ENCODE measurements at regions not wholly inside any gene's neighbourhood (a gene's known extent, or its start where the extent isn't known, plus 50 kb on each side); places are given as distances from the start of the nearest gene placed in this dataset.

GRCh38 chr4:14596028-14596427 is 406.3 kb upstream of the CPEB2 start:
- H3K23ac ChIP-seq (ENCODE audit: low read length): no peak overlapping the region
- H2BK5ac ChIP-seq (ENCODE audit: low read depth, low read length, poor library complexity): no peak overlapping the region
- H3K36me3 ChIP-seq (ENCODE audit: control insufficient read depth in 1 of 2, insufficient read depth in 2 of 2, low read length in 2 of 2): no peaks in the 10 kb centered on the region
- no peak overlapping the region for H2AFZ ChIP-seq (ENCODE audit: insufficient read depth, low read length, poor library complexity)
- H3K4me3 ChIP-seq (ENCODE audit: low read depth, low read length): no peak overlapping the region
- H3K27ac ChIP-seq (ENCODE audit: low read depth, low read length): no peak overlapping the region
- no peaks in the 10 kb centered on the region for H3K9me3 ChIP-seq (ENCODE audit: insufficient read depth, low read depth, low read length)
- H3K79me2 ChIP-seq (ENCODE audit: control insufficient read depth, insufficient read depth, low read length, poor library complexity): no peaks in the 10 kb centered on the region
- H3K79me1 ChIP-seq (ENCODE audit: low read length): no peaks in the 10 kb centered on the region
- no peak for DNase-seq
- no peak overlapping the region for H4K91ac ChIP-seq (ENCODE audit: low read depth, low read length)
- H3K4me1 ChIP-seq (ENCODE audit: control insufficient read depth in 1 of 2, insufficient read depth in 2 of 2, low read length in 2 of 2): no peaks in the 10 kb centered on the region
- no peak overlapping the region for H3K14ac ChIP-seq (ENCODE audit: low read length)
- no peak overlapping the region for H2AK5ac ChIP-seq (ENCODE audit: low read length)
- no peak overlapping the region for H3K9ac ChIP-seq (ENCODE audit: low read length)
- H3K18ac ChIP-seq (ENCODE audit: low read length): no peak overlapping the region
- no peak overlapping the region for H3K4me2 ChIP-seq (ENCODE audit: low read length)
- WGBS (ENCODE audit: extremely low coverage, insufficient coverage, insufficient read length): no CpG with 5 or more reads among the region's 4 CpGs
- H3K27me3 ChIP-seq (ENCODE audit: insufficient read depth, low read length): no peaks in the 10 kb centered on the region
- H2BK120ac ChIP-seq (ENCODE audit: insufficient read depth, low read length, poor library complexity): no peak overlapping the region
- H3K4ac ChIP-seq (ENCODE audit: low read depth, low read length): no peak overlapping the region
- no peak overlapping the region for H4K12ac ChIP-seq (ENCODE audit: low read depth, low read length)
- no peak overlapping the region for H2BK12ac ChIP-seq (ENCODE audit: low read length)
- H4K8ac ChIP-seq (ENCODE audit: low read depth, low read length): no peak overlapping the region

GRCh38 chr4:14596437-14596836 is 405.8 kb upstream of the CPEB2 start:
- no peak overlapping the region for H2BK12ac ChIP-seq (ENCODE audit: low read length)
- H2AFZ ChIP-seq (ENCODE audit: insufficient read depth, low read length, poor library complexity): no peak overlapping the region
- no peaks in the 10 kb centered on the region for H3K79me2 ChIP-seq (ENCODE audit: control insufficient read depth, insufficient read depth, low read length, poor library complexity)
- H2BK120ac ChIP-seq (ENCODE audit: insufficient read depth, low read length, poor library complexity): no peak overlapping the region
- no peak overlapping the region for H4K12ac ChIP-seq (ENCODE audit: low read depth, low read length)
- no peaks in the 10 kb centered on the region for H3K36me3 ChIP-seq (ENCODE audit: control insufficient read depth in 1 of 2, insufficient read depth in 2 of 2, low read length in 2 of 2)
- no peak overlapping the region for H3K27ac ChIP-seq (ENCODE audit: low read depth, low read length)
- H2AK5ac ChIP-seq (ENCODE audit: low read length): no peak overlapping the region
- no peaks in the 10 kb centered on the region for H3K9me3 ChIP-seq (ENCODE audit: insufficient read depth, low read depth, low read length)
- no peak overlapping the region for H4K91ac ChIP-seq (ENCODE audit: low read depth, low read length)
- no peak overlapping the region for H3K4me3 ChIP-seq (ENCODE audit: low read depth, low read length)
- no peaks in the 10 kb centered on the region for H3K79me1 ChIP-seq (ENCODE audit: low read length)
- no peak overlapping the region for H3K18ac ChIP-seq (ENCODE audit: low read length)
- H3K23ac ChIP-seq (ENCODE audit: low read length): no peak overlapping the region
- no peak overlapping the region for H3K9ac ChIP-seq (ENCODE audit: low read length)
- H4K8ac ChIP-seq (ENCODE audit: low read depth, low read length): no peak overlapping the region
- H3K27me3 ChIP-seq (ENCODE audit: insufficient read depth, low read length): no peaks in the 10 kb centered on the region
- no peak overlapping the region for H2BK5ac ChIP-seq (ENCODE audit: low read depth, low read length, poor library complexity)
- DNase-seq: no peak
- H3K4me2 ChIP-seq (ENCODE audit: low read length): no peak overlapping the region
- H3K14ac ChIP-seq (ENCODE audit: low read length): no peak overlapping the region
- H3K4me1 ChIP-seq (ENCODE audit: control insufficient read depth in 1 of 2, insufficient read depth in 2 of 2, low read length in 2 of 2): no peaks in the 10 kb centered on the region
- WGBS (ENCODE audit: extremely low coverage, insufficient coverage, insufficient read length): no CpG with 5 or more reads among the region's 2 CpGs
- no peak overlapping the region for H3K4ac ChIP-seq (ENCODE audit: low read depth, low read length)

- H3K14ac ChIP-seq (ENCODE audit: low read length): no peak overlapping the region
- peak in 1 of 2 donors; percentile 13 for DNase-seq
- no peaks in the 10 kb centered on the region for H3K36me3 ChIP-seq (ENCODE audit: control insufficient read depth in 1 of 2, insufficient read depth in 2 of 2, low read length in 2 of 2)
- WGBS (ENCODE audit: extremely low coverage, insufficient coverage, insufficient read length): no CpG with 5 or more reads among the region's 2 CpGs
- H4K91ac ChIP-seq (ENCODE audit: low read depth, low read length): no peak overlapping the region
- no peaks in the 10 kb centered on the region for H3K9me3 ChIP-seq (ENCODE audit: insufficient read depth, low read depth, low read length)
- no peak overlapping the region for H3K27ac ChIP-seq (ENCODE audit: low read depth, low read length)
- no peak overlapping the region for H3K4ac ChIP-seq (ENCODE audit: low read depth, low read length)
- no peaks in the 10 kb centered on the region for H3K4me1 ChIP-seq (ENCODE audit: control insufficient read depth in 1 of 2, insufficient read depth in 2 of 2, low read length in 2 of 2)
- no peak overlapping the region for H3K4me3 ChIP-seq (ENCODE audit: low read depth, low read length)
- no peak overlapping the region for H4K12ac ChIP-seq (ENCODE audit: low read depth, low read length)
- no peak overlapping the region for H3K9ac ChIP-seq (ENCODE audit: low read length)
- H3K79me2 ChIP-seq (ENCODE audit: control insufficient read depth, insufficient read depth, low read length, poor library complexity): no peaks in the 10 kb centered on the region
- H3K27me3 ChIP-seq (ENCODE audit: insufficient read depth, low read length): no peaks in the 10 kb centered on the region
- H3K79me1 ChIP-seq (ENCODE audit: low read length): no peaks in the 10 kb centered on the region
- no peak overlapping the region for H3K18ac ChIP-seq (ENCODE audit: low read length)
- H2BK12ac ChIP-seq (ENCODE audit: low read length): no peak overlapping the region
- no peak overlapping the region for H4K8ac ChIP-seq (ENCODE audit: low read depth, low read length)
- no peak overlapping the region for H3K23ac ChIP-seq (ENCODE audit: low read length)
- H2BK5ac ChIP-seq (ENCODE audit: low read depth, low read length, poor library complexity): no peak overlapping the region
- H3K4me2 ChIP-seq (ENCODE audit: low read length): no peak overlapping the region
- H2AFZ ChIP-seq (ENCODE audit: insufficient read depth, low read length, poor library complexity): no peak overlapping the region
- H2AK5ac ChIP-seq (ENCODE audit: low read length): no peak overlapping the region
- H2BK120ac ChIP-seq (ENCODE audit: insufficient read depth, low read length, poor library complexity): no peak overlapping the region
Observed at GRCh38 chr4:14596904-14597303, 405.4 kb upstream of the CPEB2 start.

GRCh38 chr4:14602206-14602605 is 400.1 kb upstream of the CPEB2 start:
- Histone ChIP-seq H3K27ac (ENCODE audit: low read depth, low read length) (no peak overlapping the region), H3K14ac (ENCODE audit: low read length) (no peak overlapping the region), H4K91ac (ENCODE audit: low read depth, low read length) (no peak overlapping the region), H3K23ac (ENCODE audit: low read length) (no peak overlapping the region), H3K4me1 (ENCODE audit: control insufficient read depth in 1 of 2, insufficient read depth in 2 of 2, low read length in 2 of 2) (no peaks in the 10 kb centered on the region), H3K27me3 (ENCODE audit: insufficient read depth, low read length) (no peaks in the 10 kb centered on the region), H2AK5ac (ENCODE audit: low read length) (no peak overlapping the region), H3K9ac (ENCODE audit: low read length) (no peak overlapping the region), H3K36me3 (ENCODE audit: control insufficient read depth in 1 of 2, insufficient read depth in 2 of 2, low read length in 2 of 2) (no peaks in the 10 kb centered on the region), H3K18ac (ENCODE audit: low read length) (no peak overlapping the region), H3K9me3 (ENCODE audit: insufficient read depth, low read depth, low read length) (no peaks in the 10 kb centered on the region), H3K4ac (ENCODE audit: low read depth, low read length) (no peak overlapping the region), H4K8ac (ENCODE audit: low read depth, low read length) (no peak overlapping the region), H4K12ac (ENCODE audit: low read depth, low read length) (no peak overlapping the region), H3K79me2 (ENCODE audit: control insufficient read depth, insufficient read depth, low read length, poor library complexity) (no peaks in the 10 kb centered on the region), H2BK5ac (ENCODE audit: low read depth, low read length, poor library complexity) (no peak overlapping the region), H3K4me3 (ENCODE audit: low read depth, low read length) (no peak overlapping the region), H3K4me2 (ENCODE audit: low read length) (no peak overlapping the region), H2AFZ (ENCODE audit: insufficient read depth, low read length, poor library complexity) (no peak overlapping the region), H3K79me1 (ENCODE audit: low read length) (no peaks in the 10 kb centered on the region), H2BK12ac (ENCODE audit: low read length) (no peak overlapping the region), H2BK120ac (ENCODE audit: insufficient read depth, low read length, poor library complexity) (no peak overlapping the region)
- no CpG with 5 or more reads among the region's 2 CpGs for WGBS (ENCODE audit: extremely low coverage, insufficient coverage, insufficient read length)
- DNase-seq: no peak

All from trophoblast cell (in vitro differentiated cells and primary cell).